ENCODE measurements at regions not wholly inside any gene's neighbourhood (a gene's known extent, or its start where the extent isn't known, plus 50 kb on each side); places are given as distances from the start of the nearest gene placed in this dataset.

DNA sequence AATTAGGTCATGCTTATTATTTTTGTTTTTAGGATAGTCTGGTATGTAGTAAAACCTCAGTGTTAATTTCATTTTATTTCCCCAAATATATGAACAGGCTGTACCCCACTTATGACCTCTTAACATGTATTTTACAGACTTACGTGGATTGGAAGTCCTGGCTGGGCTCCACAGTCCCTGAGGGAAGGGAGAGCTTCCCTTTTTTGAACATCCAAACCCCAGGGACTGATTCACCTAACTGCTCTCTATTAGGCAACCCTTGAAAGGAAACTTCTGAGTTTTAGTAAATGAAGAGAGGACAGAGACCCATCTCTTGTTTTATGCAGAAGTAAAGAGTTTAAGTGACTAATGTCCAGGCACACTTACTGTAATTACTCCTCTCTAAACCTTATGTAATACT, 233.1 kb upstream of the SPRY1 start:
- TF ChIP-seq, protein P1, sequence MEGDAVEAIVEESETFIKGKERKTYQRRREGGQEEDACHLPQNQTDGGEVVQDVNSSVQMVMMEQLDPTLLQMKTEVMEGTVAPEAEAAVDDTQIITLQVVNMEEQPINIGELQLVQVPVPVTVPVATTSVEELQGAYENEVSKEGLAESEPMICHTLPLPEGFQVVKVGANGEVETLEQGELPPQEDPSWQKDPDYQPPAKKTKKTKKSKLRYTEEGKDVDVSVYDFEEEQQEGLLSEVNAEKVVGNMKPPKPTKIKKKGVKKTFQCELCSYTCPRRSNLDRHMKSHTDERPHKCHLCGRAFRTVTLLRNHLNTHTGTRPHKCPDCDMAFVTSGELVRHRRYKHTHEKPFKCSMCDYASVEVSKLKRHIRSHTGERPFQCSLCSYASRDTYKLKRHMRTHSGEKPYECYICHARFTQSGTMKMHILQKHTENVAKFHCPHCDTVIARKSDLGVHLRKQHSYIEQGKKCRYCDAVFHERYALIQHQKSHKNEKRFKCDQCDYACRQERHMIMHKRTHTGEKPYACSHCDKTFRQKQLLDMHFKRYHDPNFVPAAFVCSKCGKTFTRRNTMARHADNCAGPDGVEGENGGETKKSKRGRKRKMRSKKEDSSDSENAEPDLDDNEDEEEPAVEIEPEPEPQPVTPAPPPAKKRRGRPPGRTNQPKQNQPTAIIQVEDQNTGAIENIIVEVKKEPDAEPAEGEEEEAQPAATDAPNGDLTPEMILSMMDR (IDR thresholded peaks at IDR 0.05) = no peak
- TF ChIP-seq, protein P2, sequence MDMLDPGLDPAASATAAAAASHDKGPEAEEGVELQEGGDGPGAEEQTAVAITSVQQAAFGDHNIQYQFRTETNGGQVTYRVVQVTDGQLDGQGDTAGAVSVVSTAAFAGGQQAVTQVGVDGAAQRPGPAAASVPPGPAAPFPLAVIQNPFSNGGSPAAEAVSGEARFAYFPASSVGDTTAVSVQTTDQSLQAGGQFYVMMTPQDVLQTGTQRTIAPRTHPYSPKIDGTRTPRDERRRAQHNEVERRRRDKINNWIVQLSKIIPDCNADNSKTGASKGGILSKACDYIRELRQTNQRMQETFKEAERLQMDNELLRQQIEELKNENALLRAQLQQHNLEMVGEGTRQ (IDR thresholded peaks at IDR 0.05; ENCODE audit: borderline replicate concordance, low read depth, low read length) = no peak
- TF ChIP-seq NFIC (IDR thresholded peaks at IDR 0.05; ENCODE audit: borderline replicate concordance) (no peak), FOXJ3 (CRISPR knock-in tag; IDR thresholded peaks at IDR 0.05) (no peak), GATA2 (CRISPR knock-in tag; IDR thresholded peaks at IDR 0.05) (no peak), SIN3A (IDR thresholded peaks at IDR 0.05; ENCODE audit: borderline replicate concordance, low read depth, low read length) (no peak), RCOR1 (IDR thresholded peaks at IDR 0.05; ENCODE audit: low read length) (no peak), TCF12 (IDR thresholded peaks at IDR 0.05) (no peak)
- TF ChIP-seq, protein P3, sequence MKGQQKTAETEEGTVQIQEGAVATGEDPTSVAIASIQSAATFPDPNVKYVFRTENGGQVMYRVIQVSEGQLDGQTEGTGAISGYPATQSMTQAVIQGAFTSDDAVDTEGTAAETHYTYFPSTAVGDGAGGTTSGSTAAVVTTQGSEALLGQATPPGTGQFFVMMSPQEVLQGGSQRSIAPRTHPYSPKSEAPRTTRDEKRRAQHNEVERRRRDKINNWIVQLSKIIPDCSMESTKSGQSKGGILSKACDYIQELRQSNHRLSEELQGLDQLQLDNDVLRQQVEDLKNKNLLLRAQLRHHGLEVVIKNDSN (IDR thresholded peaks at IDR 0.05; ENCODE audit: borderline replicate concordance, low read depth) = no peak

Data from SK-N-SH (cell line).